Activated naive CD4-positive, alpha-beta T cell treated with anti-CD3 and anti-CD28 coated beads for 36 hours (primary cell): ENCODE measurements at regions not wholly inside any gene's neighbourhood (a gene's known extent, or its start where the extent isn't known, plus 50 kb on each side); places are given as distances from the start of the nearest gene placed in this dataset.
"Not testable (repeated sequence)": the region's sequence is repeated elsewhere in the genome, so short reads cannot be mapped to it uniquely, and the experiment has no call there.

Experiments used
- CTCF ChIA-PET: fragments of 350-600 bp; sonication (Branson Sonifier 250); formaldehyde crosslinking; loops from one replicate; lab custom pipeline; 2021; ENCODE audit warnings: antibody characterized with exemption; lab: Charles Lee
- DNase-seq: peaks from one replicate; pipeline ENCODE4 v3.0.0-alpha.2; 2020
- H3K27ac Mint-ChIP-seq: one replicate; pipeline ENCODE4 v1.8.0; 2021; ENCODE audit warnings: mild to moderate bottlenecking, mixed read lengths
- H3K27me3 Mint-ChIP-seq: one replicate; pipeline ENCODE4 v1.8.0; 2021; ENCODE audit warnings: low read depth, mixed read lengths
- H3K36me3 Mint-ChIP-seq: one replicate; pipeline ENCODE4 v1.8.0; 2021; ENCODE audit warnings: low read depth, mixed read lengths
- H3K4me1 Mint-ChIP-seq: one replicate; pipeline ENCODE4 v1.8.0; 2021; ENCODE audit warnings: low read depth, mixed read lengths
- H3K4me3 Mint-ChIP-seq: one replicate; pipeline ENCODE4 v1.8.0; 2021; ENCODE audit warnings: mild to moderate bottlenecking, moderate library complexity, mixed read lengths
- H3K9me3 Mint-ChIP-seq: one replicate; pipeline ENCODE4 v1.8.0; 2021; ENCODE audit warnings: mixed read lengths
- intact Hi-C: fragments of 100-400 bp; cut with micrococcal nuclease; formaldehyde crosslinking; loops from one replicate; pipeline ENCODE4 v1.15.1; 2023

- intact Hi-C loops = no loop called here
Measured at GRCh38 chr5:18438126-18438525, 803.9 kb downstream of the TAF11L14 start.

GRCh38 chr5:18455521-18455920 is 821.3 kb downstream of the TAF11L14 start:
- Mint-ChIP-seq H3K27ac (no peak overlapping the region), H3K9me3 (peaks cover 8% of the 10 kb centered on the region), H3K27me3 (no peaks in the 10 kb centered on the region), H3K4me3 (no peak overlapping the region), H3K4me1 (no peaks in the 10 kb centered on the region), H3K36me3 (no peaks in the 10 kb centered on the region)
- no peak for DNase-seq
- intact Hi-C loops = no loop called here
- CTCF ChIA-PET = no interaction called here

More at GRCh38 chr5:18438126-18438525, 803.9 kb downstream of the TAF11L14 start:
- no peaks in the 10 kb centered on the region for H3K4me1 Mint-ChIP-seq
- no peaks in the 10 kb centered on the region for H3K27me3 Mint-ChIP-seq
- H3K36me3 Mint-ChIP-seq = no peaks in the 10 kb centered on the region
- H3K4me3 Mint-ChIP-seq = no peak overlapping the region
- H3K9me3 Mint-ChIP-seq = peaks cover 7% of the 10 kb centered on the region
- CTCF ChIA-PET = no interaction called here
- no peak overlapping the region for H3K27ac Mint-ChIP-seq
- no peak for DNase-seq

DNA sequence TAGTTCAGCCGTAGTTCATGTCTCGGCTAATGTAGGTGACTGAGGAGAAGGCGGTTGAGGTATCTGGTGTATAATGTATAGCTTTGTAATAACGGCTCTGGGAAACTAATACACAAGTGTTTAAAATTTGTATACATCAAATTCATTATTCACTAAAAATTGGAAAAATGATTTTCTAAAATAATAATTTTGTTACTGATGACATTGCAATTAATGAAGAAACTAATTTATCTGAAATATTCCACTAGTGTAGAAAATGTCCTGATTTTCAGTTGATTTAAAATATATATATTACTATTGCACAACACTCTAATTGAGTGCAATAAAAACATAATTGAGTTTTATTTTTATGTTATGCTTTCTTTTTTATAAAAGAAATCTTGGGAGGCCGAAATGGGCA is 823.0 kb downstream of the TAF11L14 start:
- Mint-ChIP-seq H3K36me3 (no peaks in the 10 kb centered on the region), H3K4me3 (no peak overlapping the region), H3K27ac (no peak overlapping the region), H3K9me3 (peaks cover 8% of the 10 kb centered on the region), H3K27me3 (no peaks in the 10 kb centered on the region), H3K4me1 (no peaks in the 10 kb centered on the region)
- CTCF ChIA-PET = no interaction called here
- intact Hi-C loops = no loop called here
- no peak for DNase-seq

- no peaks in the 10 kb centered on the region for H3K36me3 Mint-ChIP-seq
- H3K4me1 Mint-ChIP-seq = no peaks in the 10 kb centered on the region
- no peaks in the 10 kb centered on the region for H3K27me3 Mint-ChIP-seq
- no peak for DNase-seq
- intact Hi-C loops = no loop called here
- CTCF ChIA-PET = interaction anchor here (0.7 kb wide), 1 partner anchor 576 kb away, joined by 3 read pairs; no protein-coding TSS in a partner anchor
- no peak overlapping the region for H3K27ac Mint-ChIP-seq
- H3K4me3 Mint-ChIP-seq = no peak overlapping the region
- peaks cover 9% of the 10 kb centered on the region for H3K9me3 Mint-ChIP-seq
Measured at GRCh38 chr5:18461766-18462165, 827.5 kb downstream of the TAF11L14 start.

DNA sequence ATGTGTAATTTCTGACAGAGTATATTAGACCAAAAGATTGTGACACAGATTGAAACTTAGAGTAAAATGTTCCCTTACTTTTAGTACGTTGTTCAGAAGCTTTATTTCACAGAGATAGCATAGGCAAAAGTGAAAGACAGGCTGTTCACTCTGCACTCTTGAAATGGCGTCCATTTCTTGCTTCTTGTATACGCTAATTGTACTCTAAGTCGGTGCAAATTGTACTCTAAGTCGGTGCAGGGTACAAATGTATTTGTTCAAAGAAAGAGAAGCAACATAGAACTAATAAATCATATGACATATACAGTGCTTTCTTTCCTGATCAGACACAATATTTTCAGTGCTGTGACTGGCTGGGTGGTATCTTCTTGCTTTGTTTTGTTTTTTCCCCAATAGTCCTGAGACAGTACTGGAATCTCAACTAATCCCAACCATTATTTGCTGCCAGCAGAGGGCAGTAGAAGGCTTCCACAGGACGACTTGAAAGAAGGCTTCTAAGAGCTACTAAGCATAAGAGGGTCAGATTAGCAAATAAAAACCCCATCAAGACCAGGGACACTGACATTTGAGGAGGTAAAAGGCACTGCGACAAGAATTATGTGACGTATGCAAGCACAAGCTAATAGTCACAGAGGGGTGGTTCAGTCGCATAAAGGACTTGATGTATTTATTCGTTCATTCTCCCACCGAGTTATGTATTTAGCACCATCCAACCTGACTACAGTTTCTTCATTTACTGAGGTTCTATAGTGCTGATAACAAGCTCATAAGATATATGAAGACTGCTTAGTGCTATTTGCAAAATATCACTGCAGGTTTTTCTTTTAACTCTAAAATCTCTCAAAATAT is 831.8 kb downstream of the TAF11L14 start:
- no peaks in the 10 kb centered on the region for H3K36me3 Mint-ChIP-seq
- intact Hi-C loops = loop anchor here (1.0 to 2.0 kb wide), 2 partner anchors 232 to 1143 kb away; no protein-coding TSS in a partner anchor
- DNase-seq = peak; percentile 61
- H3K27me3 Mint-ChIP-seq = no peaks in the 10 kb centered on the region
- no peak overlapping the region for H3K27ac Mint-ChIP-seq
- no peaks in the 10 kb centered on the region for H3K4me1 Mint-ChIP-seq
- no peak overlapping the region for H3K4me3 Mint-ChIP-seq
- CTCF ChIA-PET = interaction anchor here (1.8 kb wide), 1 partner anchor 233 kb away, joined by 8 read pairs; no protein-coding TSS in a partner anchor
- peaks cover 4% of the 10 kb centered on the region for H3K9me3 Mint-ChIP-seq

GRCh38 chr5:18466731-18467130 is 832.5 kb downstream of the TAF11L14 start:
- CTCF ChIA-PET = interaction anchor here (1.8 kb wide), 1 partner anchor 232 kb away, joined by 8 read pairs; no protein-coding TSS in a partner anchor

DNA sequence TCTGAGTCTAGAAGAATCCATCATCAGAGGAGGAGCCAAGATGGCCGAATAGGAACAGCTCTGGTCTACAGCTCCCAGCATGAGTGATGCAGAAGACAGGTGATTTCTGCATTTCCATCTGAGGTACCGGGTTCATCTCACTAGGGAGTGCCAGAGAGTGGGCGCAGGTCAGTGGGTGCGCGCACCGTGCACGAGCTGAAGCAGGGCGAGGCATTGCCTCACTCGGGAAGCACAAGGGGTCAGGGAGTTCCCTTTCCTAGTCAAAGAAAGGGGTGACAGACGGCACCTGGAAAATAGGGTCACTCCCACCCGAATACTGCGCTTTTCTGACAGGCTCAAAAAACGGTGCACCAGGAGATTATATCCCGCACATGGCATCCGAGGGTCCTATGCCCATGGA is 837.5 kb downstream of the TAF11L14 start:
- H3K36me3 Mint-ChIP-seq, H3K4me3 Mint-ChIP-seq, H3K9me3 Mint-ChIP-seq, H3K27ac Mint-ChIP-seq, intact Hi-C loops, H3K27me3 Mint-ChIP-seq, H3K4me1 Mint-ChIP-seq, DNase-seq: not testable (repeated sequence)
- CTCF ChIA-PET = interaction anchor here (0.6 kb wide), 1 partner anchor 555 kb away, joined by 3 read pairs; no protein-coding TSS in a partner anchor

More at GRCh38 chr5:18466731-18467130, 832.5 kb downstream of the TAF11L14 start:
- H3K9me3 Mint-ChIP-seq = peaks cover 4% of the 10 kb centered on the region
- no peaks in the 10 kb centered on the region for H3K4me1 Mint-ChIP-seq
- no peak for DNase-seq
- H3K36me3 Mint-ChIP-seq = no peaks in the 10 kb centered on the region
- intact Hi-C loops = loop anchor here (1.0 to 2.0 kb wide), 2 partner anchors 232 to 1142 kb away; no protein-coding TSS in a partner anchor
- no peak overlapping the region for H3K4me3 Mint-ChIP-seq
- H3K27me3 Mint-ChIP-seq = no peaks in the 10 kb centered on the region
- H3K27ac Mint-ChIP-seq = no peak overlapping the region

DNA sequence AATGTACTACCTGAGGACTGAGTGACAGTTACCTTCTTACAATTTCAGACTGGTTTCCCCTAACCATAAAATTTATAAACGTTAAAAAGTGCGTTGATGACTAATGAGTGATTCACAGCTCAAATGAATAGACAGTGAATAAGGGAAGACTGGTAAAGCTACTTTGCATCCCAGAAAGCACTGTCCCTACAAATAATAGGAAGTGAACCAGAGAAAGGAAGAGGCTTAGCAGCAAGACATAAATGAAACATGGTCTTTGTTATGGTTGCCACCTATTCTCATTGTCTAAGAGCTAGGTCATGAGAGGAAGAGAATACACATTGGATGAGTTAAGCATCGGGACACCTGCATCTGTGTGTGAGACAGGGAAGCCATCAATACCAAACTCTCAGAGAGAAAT is 849.2 kb downstream of the TAF11L14 start:
- H3K27ac Mint-ChIP-seq = no peak overlapping the region
- H3K4me3 Mint-ChIP-seq = no peak overlapping the region
- CTCF ChIA-PET = no interaction called here
- H3K36me3 Mint-ChIP-seq = no peaks in the 10 kb centered on the region
- H3K9me3 Mint-ChIP-seq = no peaks in the 10 kb centered on the region
- H3K4me1 Mint-ChIP-seq = no peaks in the 10 kb centered on the region
- intact Hi-C loops = no loop called here
- no peaks in the 10 kb centered on the region for H3K27me3 Mint-ChIP-seq
- DNase-seq = no peak

DNA sequence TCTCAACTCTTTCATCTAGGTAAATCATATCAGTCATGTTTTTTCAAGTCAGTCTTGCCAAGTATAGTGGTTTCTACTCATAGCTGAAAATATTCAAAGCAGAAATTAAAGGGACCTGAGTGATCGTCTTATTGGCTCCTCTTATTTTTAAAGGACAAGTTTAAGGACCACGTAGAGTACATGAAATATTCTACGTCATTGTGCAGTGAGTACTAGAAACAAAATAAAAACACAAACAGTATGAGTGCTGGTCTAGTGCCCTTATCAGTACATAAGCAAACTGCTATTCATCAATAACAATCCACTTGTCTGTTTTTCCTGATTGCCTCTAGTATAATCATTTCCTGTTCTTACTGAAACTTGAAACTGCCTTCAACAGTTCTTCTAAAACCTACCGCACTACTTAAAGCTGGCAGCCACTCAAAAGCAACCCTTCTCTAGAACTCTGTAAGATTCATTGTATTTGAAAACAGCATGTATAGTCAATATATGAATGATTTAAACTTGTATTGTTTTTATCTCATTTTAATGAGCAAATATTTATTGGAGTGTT is 853.7 kb downstream of the TAF11L14 start:
- no peak for DNase-seq
- Mint-ChIP-seq H3K4me3 (no peak overlapping the region), H3K36me3 (no peaks in the 10 kb centered on the region), H3K27ac (no peak overlapping the region), H3K9me3 (peaks cover 3% of the 10 kb centered on the region), H3K4me1 (no peaks in the 10 kb centered on the region), H3K27me3 (no peaks in the 10 kb centered on the region)
- intact Hi-C loops = no loop called here
- CTCF ChIA-PET = no interaction called here

DNA sequence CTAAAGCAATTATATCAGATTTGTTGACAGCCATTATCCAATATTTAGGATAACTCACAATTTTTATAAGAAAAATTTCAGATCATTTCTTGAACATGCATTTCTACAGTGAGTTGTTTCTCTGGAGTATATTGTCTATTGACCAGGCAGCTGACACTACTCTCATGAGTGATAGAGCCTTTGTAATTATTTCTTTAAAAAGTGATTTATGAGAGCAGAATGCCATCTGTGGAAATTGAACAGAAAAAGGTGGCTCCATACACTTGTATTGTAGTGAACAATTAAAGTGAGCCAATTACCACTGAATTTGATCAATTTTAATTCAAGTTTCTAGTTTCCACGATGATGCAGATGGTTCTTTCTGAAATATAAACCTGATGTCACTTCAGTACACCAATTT is 855.4 kb downstream of the TAF11L14 start:
- Mint-ChIP-seq H3K4me3 (no peak overlapping the region), H3K27ac (no peak overlapping the region), H3K36me3 (no peaks in the 10 kb centered on the region), H3K9me3 (peaks cover 7% of the 10 kb centered on the region), H3K4me1 (no peaks in the 10 kb centered on the region), H3K27me3 (no peaks in the 10 kb centered on the region)
- intact Hi-C loops = no loop called here
- DNase-seq = no peak
- CTCF ChIA-PET = no interaction called here

DNA sequence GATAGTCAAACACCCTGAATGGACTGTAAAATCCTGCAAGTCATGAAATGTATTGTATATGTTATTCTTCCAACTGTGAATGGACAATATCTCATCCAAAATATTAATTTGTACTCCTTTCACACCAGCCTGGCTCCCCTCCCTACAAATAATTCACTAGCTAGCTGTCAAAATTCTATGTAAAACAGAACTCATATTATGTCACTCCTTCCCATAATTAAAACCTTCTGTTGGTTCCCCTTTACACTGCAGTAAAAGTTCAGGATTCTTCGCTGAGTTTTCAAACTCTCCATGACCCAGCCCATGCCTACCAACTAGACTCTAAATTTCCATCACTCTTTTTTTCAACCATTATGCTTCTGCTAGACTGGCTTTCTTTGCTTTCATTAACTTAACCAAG is 857.1 kb downstream of the TAF11L14 start:
- no peak overlapping the region for H3K27ac Mint-ChIP-seq
- DNase-seq = no peak
- no peak overlapping the region for H3K4me3 Mint-ChIP-seq
- H3K36me3 Mint-ChIP-seq = no peaks in the 10 kb centered on the region
- H3K9me3 Mint-ChIP-seq = peaks cover 11% of the 10 kb centered on the region
- no peaks in the 10 kb centered on the region for H3K27me3 Mint-ChIP-seq
- CTCF ChIA-PET = interaction anchor here (0.7 kb wide), 1 partner anchor 309 kb away, joined by 3 read pairs; no protein-coding TSS in a partner anchor
- intact Hi-C loops = no loop called here
- H3K4me1 Mint-ChIP-seq = no peaks in the 10 kb centered on the region

- no peaks in the 10 kb centered on the region for H3K4me1 Mint-ChIP-seq
- intact Hi-C loops = no loop called here
- DNase-seq = no peak
- H3K9me3 Mint-ChIP-seq = peaks cover 13% of the 10 kb centered on the region
- CTCF ChIA-PET = no interaction called here
- H3K27me3 Mint-ChIP-seq = no peaks in the 10 kb centered on the region
- no peaks in the 10 kb centered on the region for H3K36me3 Mint-ChIP-seq
- H3K4me3 Mint-ChIP-seq = no peak overlapping the region
- no peak overlapping the region for H3K27ac Mint-ChIP-seq
Measured at GRCh38 chr5:18495157-18495556, 860.9 kb downstream of the TAF11L14 start.
